ENCODE measurements at regions not wholly inside any gene's neighbourhood (a gene's known extent, or its start where the extent isn't known, plus 50 kb on each side); places are given as distances from the start of the nearest gene placed in this dataset.

DNA sequence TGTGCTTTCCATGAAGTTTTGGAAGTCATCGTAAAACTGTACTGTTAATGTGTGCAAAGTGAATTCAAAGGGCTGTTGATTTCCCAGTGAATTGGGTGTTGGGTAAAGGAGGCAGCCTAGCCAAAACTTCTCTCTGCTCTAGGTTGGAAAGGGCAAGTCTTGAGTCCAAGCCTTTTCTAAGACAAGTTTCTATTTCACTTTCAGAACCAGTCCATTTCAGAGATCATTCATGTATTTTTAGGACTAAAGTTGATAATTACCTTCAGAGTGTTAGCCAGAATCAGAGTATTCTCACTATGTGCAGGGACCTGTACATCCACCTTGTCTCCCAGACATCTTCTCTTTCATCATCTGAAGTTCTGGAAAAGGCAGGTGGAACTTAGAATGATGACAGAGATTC, 636.1 kb upstream of the KLHL29 start:
- H3K36me3 ChIP-seq (ENCODE audit: control insufficient read depth, low read length), result no peaks in the 10 kb centered on the region
- no peaks in the 10 kb centered on the region for H3K9me3 ChIP-seq (ENCODE audit: control insufficient read depth, insufficient read depth, low read length)
- H3K27ac ChIP-seq (ENCODE audit: low read depth, low read length), result no peak overlapping the region
- H3K27me3 ChIP-seq (ENCODE audit: control insufficient read depth, low read length), result no peaks in the 10 kb centered on the region
- H3F3A ChIP-seq (ENCODE audit: control insufficient read depth, insufficient read depth), result no peaks in the 10 kb centered on the region
- no peak for TF ChIP-seq EZH2phosphoT487 (IDR thresholded peaks at IDR 0.05; ENCODE audit: borderline replicate concordance, low read length)
- TF ChIP-seq, protein P1, sequence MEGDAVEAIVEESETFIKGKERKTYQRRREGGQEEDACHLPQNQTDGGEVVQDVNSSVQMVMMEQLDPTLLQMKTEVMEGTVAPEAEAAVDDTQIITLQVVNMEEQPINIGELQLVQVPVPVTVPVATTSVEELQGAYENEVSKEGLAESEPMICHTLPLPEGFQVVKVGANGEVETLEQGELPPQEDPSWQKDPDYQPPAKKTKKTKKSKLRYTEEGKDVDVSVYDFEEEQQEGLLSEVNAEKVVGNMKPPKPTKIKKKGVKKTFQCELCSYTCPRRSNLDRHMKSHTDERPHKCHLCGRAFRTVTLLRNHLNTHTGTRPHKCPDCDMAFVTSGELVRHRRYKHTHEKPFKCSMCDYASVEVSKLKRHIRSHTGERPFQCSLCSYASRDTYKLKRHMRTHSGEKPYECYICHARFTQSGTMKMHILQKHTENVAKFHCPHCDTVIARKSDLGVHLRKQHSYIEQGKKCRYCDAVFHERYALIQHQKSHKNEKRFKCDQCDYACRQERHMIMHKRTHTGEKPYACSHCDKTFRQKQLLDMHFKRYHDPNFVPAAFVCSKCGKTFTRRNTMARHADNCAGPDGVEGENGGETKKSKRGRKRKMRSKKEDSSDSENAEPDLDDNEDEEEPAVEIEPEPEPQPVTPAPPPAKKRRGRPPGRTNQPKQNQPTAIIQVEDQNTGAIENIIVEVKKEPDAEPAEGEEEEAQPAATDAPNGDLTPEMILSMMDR (IDR thresholded peaks at IDR 0.05; ENCODE audit: low read depth, low read length, poor library complexity, severe bottlenecking), result no peak
- no peaks in the 10 kb centered on the region for H4K20me1 ChIP-seq (ENCODE audit: control insufficient read depth, insufficient read depth, low read depth, low read length)
- no peak overlapping the region for H3K4me2 ChIP-seq (ENCODE audit: low read length)
- no peaks in the 10 kb centered on the region for H3K79me2 ChIP-seq (ENCODE audit: control insufficient read depth, low read length)
- no peaks in the 10 kb centered on the region for H3K9me2 ChIP-seq (replicated peaks; ENCODE audit: control insufficient read depth, low read length)
- H3K4me1 ChIP-seq (ENCODE audit: control insufficient read depth, low read length), result no peaks in the 10 kb centered on the region
- no peak overlapping the region for H3K4me3 ChIP-seq (ENCODE audit: low read length)

DNA sequence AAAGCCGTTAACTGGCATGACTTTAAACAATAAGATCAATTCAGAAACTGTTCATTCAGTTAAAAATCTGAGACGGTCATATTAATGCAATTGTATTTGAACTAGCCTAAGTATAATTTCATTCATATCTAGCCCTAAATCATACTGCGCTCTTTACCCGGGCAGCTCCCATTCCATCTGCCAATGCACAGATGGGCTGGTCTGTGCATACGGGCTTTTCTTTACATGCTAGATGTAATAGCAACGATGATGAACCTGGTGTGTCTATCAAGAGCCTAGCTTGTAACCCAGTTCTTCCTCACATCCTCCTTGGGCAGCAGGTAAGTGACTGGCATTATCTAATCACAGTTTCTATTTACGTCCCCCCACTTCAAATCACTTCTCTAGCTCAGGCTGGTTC, 631.5 kb upstream of the KLHL29 start:
- no peaks in the 10 kb centered on the region for H3K4me1 ChIP-seq (ENCODE audit: control insufficient read depth, low read length)
- no peaks in the 10 kb centered on the region for H3K27me3 ChIP-seq (ENCODE audit: control insufficient read depth, low read length)
- H3K9me2 ChIP-seq (replicated peaks; ENCODE audit: control insufficient read depth, low read length), result no peaks in the 10 kb centered on the region
- H3K9me3 ChIP-seq (ENCODE audit: control insufficient read depth, insufficient read depth, low read length), result no peaks in the 10 kb centered on the region
- no peaks in the 10 kb centered on the region for H3K79me2 ChIP-seq (ENCODE audit: control insufficient read depth, low read length)
- TF ChIP-seq EZH2phosphoT487 (IDR thresholded peaks at IDR 0.05; ENCODE audit: borderline replicate concordance, low read length), result no peak
- no peak overlapping the region for H3K27ac ChIP-seq (ENCODE audit: low read depth, low read length)
- no peaks in the 10 kb centered on the region for H4K20me1 ChIP-seq (ENCODE audit: control insufficient read depth, insufficient read depth, low read depth, low read length)
- H3K36me3 ChIP-seq (ENCODE audit: control insufficient read depth, low read length), result no peaks in the 10 kb centered on the region
- no peaks in the 10 kb centered on the region for H3F3A ChIP-seq (ENCODE audit: control insufficient read depth, insufficient read depth)
- no peak overlapping the region for H3K4me2 ChIP-seq (ENCODE audit: low read length)
- H3K4me3 ChIP-seq (ENCODE audit: low read length), result no peak overlapping the region

DNA sequence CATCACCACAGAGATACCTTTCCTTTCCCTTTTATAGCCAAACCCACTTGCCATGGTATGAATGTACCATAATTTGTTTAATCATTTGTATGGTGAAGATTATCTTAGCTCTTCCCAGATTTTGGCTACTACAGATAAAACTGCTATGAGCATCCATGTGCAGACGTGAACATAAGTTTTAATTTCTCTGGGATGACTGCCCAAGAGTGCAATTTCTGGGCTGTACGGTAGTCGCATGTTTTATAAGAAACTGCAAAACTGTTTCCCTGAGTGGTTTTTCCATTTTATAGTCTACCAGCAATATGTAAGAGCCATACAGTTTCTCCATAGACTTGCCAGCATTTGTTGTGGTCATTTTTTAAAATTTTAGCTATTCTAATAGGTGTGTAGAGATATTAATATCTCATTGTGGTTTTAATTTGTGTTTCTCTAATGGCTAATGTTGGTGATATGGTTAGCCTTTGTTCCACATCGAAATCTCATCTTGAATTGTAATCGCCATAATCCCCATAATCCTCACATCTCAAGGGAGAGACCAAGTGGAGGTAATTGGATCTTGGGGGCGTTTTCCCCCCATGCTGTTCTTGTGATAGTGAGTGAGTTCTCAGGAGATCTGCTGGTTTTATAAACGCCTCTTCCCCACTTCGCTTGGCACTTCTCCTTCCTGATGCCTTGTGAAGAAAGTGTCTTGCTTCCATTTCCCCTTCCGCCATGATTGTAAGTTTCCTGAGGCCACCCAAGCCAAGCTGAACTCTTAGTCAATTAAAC, 628.5 kb upstream of the KLHL29 start:
- no peak overlapping the region for H3K27ac ChIP-seq (ENCODE audit: low read depth, low read length)
- no peaks in the 10 kb centered on the region for H3K27me3 ChIP-seq (ENCODE audit: control insufficient read depth, low read length)
- H3K9me3 ChIP-seq (ENCODE audit: control insufficient read depth, insufficient read depth, low read length), result no peaks in the 10 kb centered on the region
- H3K4me1 ChIP-seq (ENCODE audit: control insufficient read depth, low read length), result no peaks in the 10 kb centered on the region
- H3F3A ChIP-seq (ENCODE audit: control insufficient read depth, insufficient read depth), result no peaks in the 10 kb centered on the region
- TF ChIP-seq EZH2phosphoT487 (IDR thresholded peaks at IDR 0.05; ENCODE audit: borderline replicate concordance, low read length), result no peak
- TF ChIP-seq, protein P1 (IDR thresholded peaks at IDR 0.05; ENCODE audit: low read depth, low read length, poor library complexity, severe bottlenecking), result no peak
- no peaks in the 10 kb centered on the region for H3K79me2 ChIP-seq (ENCODE audit: control insufficient read depth, low read length)
- H3K9me2 ChIP-seq (replicated peaks; ENCODE audit: control insufficient read depth, low read length), result no peaks in the 10 kb centered on the region
- no peaks in the 10 kb centered on the region for H3K36me3 ChIP-seq (ENCODE audit: control insufficient read depth, low read length)
- no peak overlapping the region for H3K4me3 ChIP-seq (ENCODE audit: low read length)
- H4K20me1 ChIP-seq (ENCODE audit: control insufficient read depth, insufficient read depth, low read depth, low read length), result no peaks in the 10 kb centered on the region
- H3K4me2 ChIP-seq (ENCODE audit: low read length), result no peak overlapping the region

DNA sequence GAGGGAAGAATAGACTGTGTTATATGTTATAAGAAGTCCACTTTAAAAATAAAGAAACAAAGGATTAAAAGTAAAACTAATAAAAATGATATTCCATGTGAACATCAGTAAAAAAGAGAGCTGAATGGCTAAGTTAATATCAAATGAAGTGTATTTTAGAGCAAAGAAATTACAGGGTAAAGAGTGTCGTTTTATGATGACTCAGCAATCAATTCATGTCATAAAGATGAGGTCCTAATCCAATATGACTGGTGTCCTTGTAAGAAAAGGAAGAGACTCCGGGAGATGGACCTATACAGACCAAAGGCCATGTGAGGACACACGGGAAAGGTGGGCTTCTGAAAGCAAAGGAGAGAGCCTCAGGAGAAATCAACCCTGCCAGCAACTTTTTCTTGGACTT, 615.5 kb upstream of the KLHL29 start:
- no peaks in the 10 kb centered on the region for H3K36me3 ChIP-seq (ENCODE audit: control insufficient read depth, low read length)
- H3K27ac ChIP-seq (ENCODE audit: low read depth, low read length), result no peak overlapping the region
- no peak for TF ChIP-seq EZH2phosphoT487 (IDR thresholded peaks at IDR 0.05; ENCODE audit: borderline replicate concordance, low read length)
- TF ChIP-seq, protein P1 (IDR thresholded peaks at IDR 0.05; ENCODE audit: low read depth, low read length, poor library complexity, severe bottlenecking), result no peak
- no peaks in the 10 kb centered on the region for H3K9me2 ChIP-seq (replicated peaks; ENCODE audit: control insufficient read depth, low read length)
- no peaks in the 10 kb centered on the region for H3K79me2 ChIP-seq (ENCODE audit: control insufficient read depth, low read length)
- H3K9me3 ChIP-seq (ENCODE audit: control insufficient read depth, insufficient read depth, low read length), result no peaks in the 10 kb centered on the region
- H3F3A ChIP-seq (ENCODE audit: control insufficient read depth, insufficient read depth), result no peaks in the 10 kb centered on the region
- no peaks in the 10 kb centered on the region for H3K27me3 ChIP-seq (ENCODE audit: control insufficient read depth, low read length)
- no peaks in the 10 kb centered on the region for H4K20me1 ChIP-seq (ENCODE audit: control insufficient read depth, insufficient read depth, low read depth, low read length)
- no peak overlapping the region for H3K4me2 ChIP-seq (ENCODE audit: low read length)
- H3K4me3 ChIP-seq (ENCODE audit: low read length), result no peak overlapping the region
- no peaks in the 10 kb centered on the region for H3K4me1 ChIP-seq (ENCODE audit: control insufficient read depth, low read length)
